PC-9 (cell line): ENCODE measurements at regions not wholly inside any gene's neighbourhood (a gene's known extent, or its start where the extent isn't known, plus 50 kb on each side); places are given as distances from the start of the nearest gene placed in this dataset.

Source experiments
- BruUV-seq: library from RNA; stranded (reverse); fragments of 400-500 nt; replicated peaks from 2 replicates; lab custom pipeline; 2021; lab: Mats Ljungman, UMichigan
- CTCF ChIA-PET: fragments of 300-600 bp; sonication (Branson Sonifier 250); formaldehyde crosslinking; loops from one replicate; lab custom pipeline; 2022; ENCODE audit warnings: antibody characterized with exemption; lab: Charles Lee
- POLR2A ChIA-PET: fragments of 300-600 bp; sonication (Branson Sonifier 250); formaldehyde crosslinking; loops from one replicate; lab custom pipeline; 2022; ENCODE audit warnings: antibody characterized with exemption; ENCODE audit not compliant: unreplicated experiment; lab: Charles Lee
- DNase-seq, 2 experiments: peaks; one replicate each; pipeline versions ENCODE4 v3.0.0 to v3.0.0-alpha.2; 2015 to 2022; ENCODE audit warnings: mixed read lengths in 1 of 2
- H2AFZ ChIP-seq: fragments of 200-600 bp; sonication (generic); 2 replicates; pipeline ENCODE4 v1.8.1; 2017; ENCODE audit warnings: antibody characterized with exemption
- H3F3A ChIP-seq: fragments of 200-600 bp; sonication (generic); 2 replicates; pipeline ENCODE4 v1.8.1; 2017; ENCODE audit warnings: antibody characterized with exemption, mild to moderate bottlenecking, low read depth; ENCODE audit not compliant: insufficient read depth
- H3K27ac ChIP-seq: fragments of 200-600 bp; sonication (generic); 2 replicates; pipeline ENCODE4 v1.6.1; 2016; ENCODE audit warnings: mixed run types
- H3K27me3 ChIP-seq: fragments of 200-600 bp; sonication (generic); 2 replicates; pipeline ENCODE4 v1.6.1; 2016; ENCODE audit warnings: low read depth, mixed run types; ENCODE audit not compliant: insufficient read depth
- H3K36me3 ChIP-seq: fragments of 200-600 bp; sonication (generic); 2 replicates; pipeline ENCODE4 v1.6.1; 2016; ENCODE audit warnings: low read depth, mixed run types
- H3K4me1 ChIP-seq: fragments of 200-600 bp; sonication (generic); replicated peaks from 2 replicates; pipeline ENCODE4 v1.6.1; 2016; ENCODE audit warnings: mixed run types; ENCODE audit not compliant: insufficient read depth
- H3K4me2 ChIP-seq: fragments of 200-600 bp; sonication (generic); 2 replicates; pipeline ENCODE4 v1.6.1; 2017; ENCODE audit warnings: mixed run types
- H3K4me3 ChIP-seq: fragments of 200-600 bp; sonication (generic); 2 replicates; pipeline ENCODE4 v1.6.1; 2016; ENCODE audit warnings: mixed run types
- H3K79me2 ChIP-seq: fragments of 200-600 bp; sonication (generic); 2 replicates; pipeline ENCODE4 v1.6.1; 2017; ENCODE audit warnings: low read depth, mixed run types
- H3K9me2 ChIP-seq: fragments of 200-600 bp; sonication (generic); 2 replicates; pipeline ENCODE4 v1.8.1; 2017; ENCODE audit warnings: mild to moderate bottlenecking; ENCODE audit not compliant: insufficient read depth
- H3K9me3 ChIP-seq: fragments of 200-600 bp; sonication (generic); 2 replicates; pipeline ENCODE4 v1.8.1; 2016; ENCODE audit warnings: low read depth; ENCODE audit not compliant: insufficient read depth
- H4K20me1 ChIP-seq: fragments of 200-600 bp; sonication (generic); 2 replicates; pipeline ENCODE4 v1.8.1; 2017; ENCODE audit not compliant: insufficient read depth
- EZH2 ChIP-seq: fragments of 200-600 bp; sonication (generic); IDR thresholded peaks from 2 replicates; pipeline ENCODE4 v1.8.0; 2017; ENCODE audit warnings: antibody characterized with exemption, low read depth
- intact Hi-C: fragments of 100-400 bp; cut with micrococcal nuclease; formaldehyde crosslinking; loops from one replicate; pipeline ENCODE4 v1.10.0; 2022; ENCODE audit not compliant: unreplicated experiment
- TF ChIP-seq, protein P1 (sequence below): fragments of 200-600 bp; sonication (generic); conservative IDR thresholded peaks from 2 replicates; pipeline ENCODE4 v1.6.1; 2017; ENCODE audit warnings: mixed run types, antibody characterized with exemption, mild to moderate bottlenecking, moderate library complexity

DNA sequence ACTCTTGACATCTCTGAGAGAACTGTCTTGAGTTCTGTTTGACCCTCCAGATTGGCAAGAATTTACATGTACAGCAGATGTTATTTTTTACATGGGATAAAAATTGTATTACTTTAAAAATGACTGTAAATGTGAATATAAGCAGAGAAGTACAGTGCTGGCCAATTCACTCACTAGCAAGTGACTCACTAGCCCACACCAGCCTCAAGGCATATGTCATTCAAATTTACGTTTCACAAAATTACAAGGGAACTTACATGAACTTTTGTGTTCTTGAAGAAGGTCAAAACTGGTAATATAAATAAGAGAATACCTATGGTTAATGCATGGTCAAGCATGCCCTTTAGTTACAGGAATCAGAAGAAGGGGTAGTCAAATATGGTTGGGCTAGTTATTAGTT is 54.0 kb upstream of the HMGCLL1 start:
- Histone ChIP-seq H3K4me1 (peaks cover 20% of the 10 kb centered on the region), H3K27me3 (no peaks in the 10 kb centered on the region), H3K4me2 (no peak overlapping the region), H3F3A (peaks cover 6% of the 10 kb centered on the region), H3K4me3 (no peak overlapping the region), H2AFZ (no peak overlapping the region), H3K36me3 (no peaks in the 10 kb centered on the region), H4K20me1 (no peaks in the 10 kb centered on the region), H3K27ac (no peak overlapping the region), H3K9me3 (no peaks in the 10 kb centered on the region), H3K9me2 (no peaks in the 10 kb centered on the region), H3K79me2 (no peaks in the 10 kb centered on the region)
- DNase-seq = no peak
- ChIA-PET CTCF (no interaction called here), POLR2A (no interaction called here)
- TF ChIP-seq, protein P1, sequence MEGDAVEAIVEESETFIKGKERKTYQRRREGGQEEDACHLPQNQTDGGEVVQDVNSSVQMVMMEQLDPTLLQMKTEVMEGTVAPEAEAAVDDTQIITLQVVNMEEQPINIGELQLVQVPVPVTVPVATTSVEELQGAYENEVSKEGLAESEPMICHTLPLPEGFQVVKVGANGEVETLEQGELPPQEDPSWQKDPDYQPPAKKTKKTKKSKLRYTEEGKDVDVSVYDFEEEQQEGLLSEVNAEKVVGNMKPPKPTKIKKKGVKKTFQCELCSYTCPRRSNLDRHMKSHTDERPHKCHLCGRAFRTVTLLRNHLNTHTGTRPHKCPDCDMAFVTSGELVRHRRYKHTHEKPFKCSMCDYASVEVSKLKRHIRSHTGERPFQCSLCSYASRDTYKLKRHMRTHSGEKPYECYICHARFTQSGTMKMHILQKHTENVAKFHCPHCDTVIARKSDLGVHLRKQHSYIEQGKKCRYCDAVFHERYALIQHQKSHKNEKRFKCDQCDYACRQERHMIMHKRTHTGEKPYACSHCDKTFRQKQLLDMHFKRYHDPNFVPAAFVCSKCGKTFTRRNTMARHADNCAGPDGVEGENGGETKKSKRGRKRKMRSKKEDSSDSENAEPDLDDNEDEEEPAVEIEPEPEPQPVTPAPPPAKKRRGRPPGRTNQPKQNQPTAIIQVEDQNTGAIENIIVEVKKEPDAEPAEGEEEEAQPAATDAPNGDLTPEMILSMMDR = no peak
- TF ChIP-seq EZH2 = no peak
- no TSS peak for BruUV-seq
- intact Hi-C loops = no loop called here
